ENCODE measurements at regions not wholly inside any gene's neighbourhood (a gene's known extent, or its start where the extent isn't known, plus 50 kb on each side); places are given as distances from the start of the nearest gene placed in this dataset.

GRCh38 chr2:217328622-217328978, 468.7 kb upstream of the TNP1 start:
- DNase-seq (no peak), ATAC-seq (no peak)
- intact Hi-C loops (cut with DNase I, micrococcal nuclease) = no loop called here

- intact Hi-C loops (cut with DNase I, micrococcal nuclease) = no loop called here
- DNase-seq = no peak
- no peak for ATAC-seq
Measured at GRCh38 chr2:217327953-217328621, 468.2 kb upstream of the TNP1 start.

GRCh38 chr2:217326238-217327022, 466.6 kb upstream of the TNP1 start:
- intact Hi-C loops (cut with DNase I, micrococcal nuclease) = no loop called here
- DNase-seq (no peak), ATAC-seq (no peak)

GRCh38 chr2:217325816-217326215, 466.0 kb upstream of the TNP1 start:
- DNase-seq (no peak), ATAC-seq (no peak)
- intact Hi-C loops (cut with DNase I, micrococcal nuclease) = no loop called here

GRCh38 chr2:217325251-217325650, 465.4 kb upstream of the TNP1 start:
- DNase-seq = no peak
- intact Hi-C loops (cut with DNase I, micrococcal nuclease) = no loop called here
- no peak for ATAC-seq

- ATAC-seq (no peak), DNase-seq (no peak)
- intact Hi-C loops (cut with DNase I, micrococcal nuclease) = no loop called here
Measured at GRCh38 chr2:217316743-217317142, 456.9 kb upstream of the TNP1 start.

GRCh38 chr2:217314021-217314460, 454.2 kb upstream of the TNP1 start:
- ATAC-seq (no peak), DNase-seq (no peak)

GRCh38 chr2:217313386-217313785, 453.5 kb upstream of the TNP1 start:
- ATAC-seq = no peak
- DNase-seq = no peak
- intact Hi-C loops (cut with DNase I, micrococcal nuclease) = no loop called here

More at GRCh38 chr2:217314021-217314460, 454.2 kb upstream of the TNP1 start:
- intact Hi-C loops (cut with DNase I, micrococcal nuclease) = no loop called here

- ATAC-seq = no peak
- intact Hi-C loops (cut with DNase I, micrococcal nuclease) = no loop called here
- DNase-seq = no peak
Measured at GRCh38 chr2:217309056-217309455, 449.2 kb upstream of the TNP1 start.

- ATAC-seq (no peak), DNase-seq (no peak)
- intact Hi-C loops (cut with DNase I, micrococcal nuclease) = no loop called here
Measured at GRCh38 chr2:217307023-217307422, 447.2 kb upstream of the TNP1 start.

GRCh38 chr2:217305882-217306281, 446.0 kb upstream of the TNP1 start:
- DNase-seq (no peak), ATAC-seq (no peak)
- intact Hi-C loops (cut with DNase I, micrococcal nuclease) = no loop called here

GRCh38 chr2:217304582-217304981, 444.7 kb upstream of the TNP1 start:
- DNase-seq (no peak), ATAC-seq (no peak)
- intact Hi-C loops (cut with DNase I, micrococcal nuclease) = no loop called here

- intact Hi-C loops (cut with DNase I, micrococcal nuclease) = no loop called here
- ATAC-seq (no peak), DNase-seq (no peak)
Measured at GRCh38 chr2:217302856-217303255, 443.0 kb upstream of the TNP1 start.

GRCh38 chr2:217301142-217301925, 441.5 kb upstream of the TNP1 start:
- DNase-seq (no peak), ATAC-seq (no peak)
- intact Hi-C loops (cut with DNase I, micrococcal nuclease) = no loop called here

GRCh38 chr2:217299590-217299989, 439.7 kb upstream of the TNP1 start:
- intact Hi-C loops (cut with DNase I, micrococcal nuclease) = no loop called here
- DNase-seq (no peak), ATAC-seq (no peak)

- intact Hi-C loops (cut with DNase I, micrococcal nuclease) = no loop called here
- ATAC-seq (no peak), DNase-seq (no peak)
Measured at GRCh38 chr2:217297096-217297495, 437.2 kb upstream of the TNP1 start.

GRCh38 chr2:217294818-217295217, 435.0 kb upstream of the TNP1 start:
- DNase-seq = no peak
- ATAC-seq = no peak
- intact Hi-C loops (cut with DNase I, micrococcal nuclease) = no loop called here

- DNase-seq (no peak), ATAC-seq (no peak)
- intact Hi-C loops (cut with DNase I, micrococcal nuclease) = no loop called here
Measured at GRCh38 chr2:217294211-217294610, 434.3 kb upstream of the TNP1 start.

GRCh38 chr2:217293607-217294006, 433.7 kb upstream of the TNP1 start:
- no peak for ATAC-seq
- intact Hi-C loops (cut with DNase I, micrococcal nuclease) = no loop called here
- DNase-seq = no peak

- ATAC-seq = no peak
Measured at GRCh38 chr2:217293046-217293445, 433.2 kb upstream of the TNP1 start.

More at GRCh38 chr2:217293046-217293445, 433.2 kb upstream of the TNP1 start:
- intact Hi-C loops (cut with DNase I, micrococcal nuclease) = no loop called here
- no peak for DNase-seq

Measured in left colon (tissue), 2 donors.